CD14-positive monocyte (primary cell): ENCODE measurements at regions not wholly inside any gene's neighbourhood (a gene's known extent, or its start where the extent isn't known, plus 50 kb on each side); places are given as distances from the start of the nearest gene placed in this dataset.

ENCODE experiments used
- DNase-seq, 3 donors: peaks; one replicate each; pipeline ENCODE4 v3.0.0-alpha.2; 2011 to 2022
- H2AFZ ChIP-seq: 2 replicates; pipeline ENCODE4 v1.6.0; 2012; ENCODE audit warnings: mild to moderate bottlenecking, low read depth, low read length, inconsistent platforms; ENCODE audit not compliant: insufficient read depth, poor library complexity, severe bottlenecking
- H3K27ac ChIP-seq, 2 donors: 1 replicate in 1 of 2; 2 replicates in 1 of 2; pipeline ENCODE4 v1.5.1; 2012 to 2013; ENCODE audit warnings: low read length in 2 of 2, control low read depth in 1 of 2, inconsistent platforms in 1 of 2, low read depth in 1 of 2, mild to moderate bottlenecking in 1 of 2
- H3K27me3 ChIP-seq, 2 donors: one replicate each; pipeline versions ENCODE4 v1.6.0 to v1.6.1; 2011 to 2013; ENCODE audit warnings: low read length in 2 of 2; ENCODE audit not compliant: control insufficient read depth in 2 of 2, insufficient read depth in 2 of 2
- H3K36me3 ChIP-seq, 2 donors: replicated peaks in 1 of 2; 1 replicate in 1 of 2; 2 replicates in 1 of 2; pipeline versions ENCODE4 v1.5.1 to v1.6.1; 2012 to 2013; ENCODE audit warnings: low read length in 2 of 2, control low read depth in 1 of 2, inconsistent platforms in 1 of 2, mild to moderate bottlenecking in 1 of 2; ENCODE audit not compliant: insufficient read depth in 2 of 2, control insufficient read depth in 1 of 2
- H3K4me1 ChIP-seq, 2 donors: 1 replicate in 1 of 2; 2 replicates in 1 of 2; pipeline versions ENCODE4 v1.5.1 to v1.6.1; 2012 to 2013; ENCODE audit warnings: low read length in 2 of 2, control low read depth in 1 of 2, inconsistent platforms in 1 of 2, mild to moderate bottlenecking in 1 of 2, moderate library complexity in 1 of 2; ENCODE audit not compliant: insufficient read depth in 2 of 2, control insufficient read depth in 1 of 2
- H3K4me2 ChIP-seq: replicated peaks from 2 replicates; pipeline ENCODE3; 2012; ENCODE audit warnings: low read length, moderate library complexity, mild to moderate bottlenecking; ENCODE audit not compliant: poor library complexity, severe bottlenecking; ENCODE audit errors: extremely low read depth
- H3K4me3 ChIP-seq, 3 experiments: fragments of 200-600 bp in 1 of 3; sonication (generic) in 1 of 3; replicated peaks in 1 of 3; 1 replicate in 2 of 3; 2 replicates in 1 of 3; pipeline ENCODE4 v1.5.1; 2011 to 2013; ENCODE audit warnings: low read length in 3 of 3, mild to moderate bottlenecking in 3 of 3, control low read depth in 2 of 3, low read depth in 2 of 3, inconsistent platforms in 1 of 3, moderate library complexity in 1 of 3
- H3K79me2 ChIP-seq: 2 replicates; pipeline ENCODE4 v1.6.0; 2012; ENCODE audit warnings: mild to moderate bottlenecking, control low read depth, inconsistent platforms, low read length, moderate library complexity; ENCODE audit not compliant: insufficient read depth
- H3K9ac ChIP-seq: 2 replicates; pipeline ENCODE4 v1.6.0; 2017; ENCODE audit warnings: low read length, mild to moderate bottlenecking; ENCODE audit not compliant: insufficient read depth, poor library complexity, severe bottlenecking
- H3K9me3 ChIP-seq, 2 donors: replicated peaks in 1 of 2; 1 replicate in 1 of 2; 2 replicates in 1 of 2; pipeline versions ENCODE4 v1.5.1 to v1.6.1; 2012 to 2013; ENCODE audit warnings: low read length in 2 of 2, control low read depth in 1 of 2; ENCODE audit not compliant: control insufficient read depth in 1 of 2, insufficient read depth in 1 of 2
- H4K20me1 ChIP-seq: 2 replicates; pipeline ENCODE4 v1.6.0; 2012; ENCODE audit warnings: mild to moderate bottlenecking, low read length, control low read depth, moderate library complexity; ENCODE audit not compliant: insufficient read depth
- H3K27ac Mint-ChIP-seq, 7 donors: one replicate each; pipeline ENCODE4 v1.8.0; 2020; ENCODE audit warnings: mild to moderate bottlenecking in 7 of 7, mixed read lengths in 7 of 7, moderate library complexity in 6 of 7, inconsistent platforms in 2 of 7
- H3K27me3 Mint-ChIP-seq, 3 donors: one replicate each; pipeline ENCODE4 v1.8.0; 2021 to 2022; ENCODE audit warnings: low read depth in 3 of 3, mild to moderate bottlenecking in 3 of 3, mixed read lengths in 3 of 3, moderate library complexity in 3 of 3, inconsistent platforms in 1 of 3
- H3K36me3 Mint-ChIP-seq, 2 donors: one replicate each; pipeline ENCODE4 v1.8.0; 2020; ENCODE audit warnings: mixed read lengths in 2 of 2, inconsistent platforms in 1 of 2, mild to moderate bottlenecking in 1 of 2
- H3K4me1 Mint-ChIP-seq: one replicate; pipeline ENCODE4 v1.8.0; 2020; ENCODE audit warnings: mild to moderate bottlenecking, mixed read lengths
- H3K4me3 Mint-ChIP-seq, 2 donors: one replicate each; pipeline ENCODE4 v1.8.0; 2020; ENCODE audit warnings: mild to moderate bottlenecking in 2 of 2, mixed read lengths in 2 of 2, moderate library complexity in 1 of 2
- H3K9me3 Mint-ChIP-seq, 7 donors: one replicate each; pipeline ENCODE4 v1.8.0; 2020 to 2022; ENCODE audit warnings: mixed read lengths in 7 of 7, mild to moderate bottlenecking in 6 of 7, moderate library complexity in 6 of 7, inconsistent platforms in 2 of 7
- CTCF ChIP-seq: fragments of 200-600 bp; IDR thresholded peaks from one replicate; pipeline ENCODE4 v1.8.0; 2022; ENCODE audit warnings: antibody characterized with exemption, mild to moderate bottlenecking
- WGBS: methylation state at CpG from one replicate; pipeline ENCODE4 v1.1.5; 2013; ENCODE audit warnings: missing lambda C conversion rate; ENCODE audit not compliant: insufficient coverage; 5-methylcytosine and 5-hydroxymethylcytosine counted together
- intact Hi-C, 2 donors: fragments of 100-400 bp; cut with micrococcal nuclease; formaldehyde crosslinking; loops; one replicate each; pipeline versions ENCODE4 v1.15.0 to v1.15.1; 2023

DNA sequence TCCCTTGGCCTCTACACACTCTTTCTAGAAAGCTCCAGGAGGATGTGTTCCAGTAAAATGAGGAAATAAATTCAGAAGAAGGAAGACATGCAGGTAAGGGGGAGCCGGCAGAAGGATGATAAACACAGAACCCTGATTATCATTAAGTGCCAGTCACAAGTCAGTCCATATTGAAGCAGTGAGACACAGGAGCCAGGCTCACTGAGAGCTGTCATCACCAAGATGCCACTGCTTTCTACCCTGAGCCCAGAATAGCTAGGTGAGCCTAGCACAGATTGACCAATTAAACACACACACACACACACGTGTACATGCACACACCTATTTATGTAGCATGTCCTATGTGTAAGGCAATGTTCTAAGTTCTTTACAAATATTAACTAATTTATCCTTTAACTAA, 211.4 kb upstream of the IPO5 start:
- no peak overlapping the region for H3K4me3 Mint-ChIP-seq
- no peak for TF ChIP-seq CTCF
- WGBS: no CpG with 5 or more reads among the region's 2 CpGs
- H3K9me3 Mint-ChIP-seq: peaks cover 4 to 14% (median 6%) of the 10 kb centered on the region in 7 donors
- no peak overlapping the region for H3K27ac ChIP-seq
- no peaks in the 10 kb centered on the region for H4K20me1 ChIP-seq
- H3K79me2 ChIP-seq: no peaks in the 10 kb centered on the region
- H2AFZ ChIP-seq: no peak overlapping the region
- no peaks in the 10 kb centered on the region for H3K4me1 ChIP-seq
- no peak for DNase-seq
- no peak overlapping the region for H3K4me2 ChIP-seq
- H3K9me3 ChIP-seq: peaks cover 0 to 9% of the 10 kb centered on the region in 2 donors
- H3K27ac Mint-ChIP-seq: no peak overlapping the region
- no peaks in the 10 kb centered on the region for H3K36me3 ChIP-seq
- H3K27me3 Mint-ChIP-seq: peaks cover 0 to 2% (median 2%) of the 10 kb centered on the region in 3 donors
- no peaks in the 10 kb centered on the region for H3K36me3 Mint-ChIP-seq
- intact Hi-C loops: no loop called here
- H3K4me3 ChIP-seq: no peak overlapping the region
- H3K4me1 Mint-ChIP-seq: no peaks in the 10 kb centered on the region
- no peak overlapping the region for H3K9ac ChIP-seq
- H3K27me3 ChIP-seq: no peaks in the 10 kb centered on the region

DNA sequence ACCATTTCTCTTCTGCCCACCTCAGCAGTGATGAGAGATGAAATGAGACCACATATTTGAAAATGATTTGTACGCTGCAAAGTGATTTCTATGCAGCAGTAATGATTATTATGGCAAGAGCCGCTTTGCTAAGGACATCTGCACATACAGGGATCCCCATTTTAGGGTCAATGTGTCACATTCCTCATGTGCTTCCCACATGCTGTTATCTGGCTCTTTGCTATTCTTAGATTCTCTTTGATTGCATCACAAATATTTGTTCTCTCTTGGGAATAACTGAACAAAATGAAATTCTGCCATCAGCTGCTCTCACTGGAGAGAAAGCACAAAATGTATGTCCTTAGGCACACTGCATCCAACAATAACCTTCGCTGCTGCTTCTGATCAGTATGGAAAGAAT, 209.5 kb upstream of the IPO5 start:
- no peaks in the 10 kb centered on the region for H3K4me1 ChIP-seq
- Mint-ChIP-seq H3K27ac (no peak overlapping the region), H3K4me3 (no peak overlapping the region), H3K4me1 (no peaks in the 10 kb centered on the region), H3K36me3 (no peaks in the 10 kb centered on the region), H3K9me3 (peaks cover 5 to 23% (median 6%) of the 10 kb centered on the region in 7 donors), H3K27me3 (peaks cover 0 to 2% (median 0%) of the 10 kb centered on the region in 3 donors)
- no peak for DNase-seq
- WGBS: 94% methylated on average over 2 of the region's 3 CpGs
- no peak overlapping the region for H2AFZ ChIP-seq
- no peaks in the 10 kb centered on the region for H3K36me3 ChIP-seq
- H3K9me3 ChIP-seq: peaks cover 3 to 17% of the 10 kb centered on the region in 2 donors
- no peaks in the 10 kb centered on the region for H3K27me3 ChIP-seq
- TF ChIP-seq CTCF: no peak
- H3K9ac ChIP-seq: no peak overlapping the region
- no peaks in the 10 kb centered on the region for H3K79me2 ChIP-seq
- no peak overlapping the region for H3K4me3 ChIP-seq
- no peak overlapping the region for H3K4me2 ChIP-seq
- H3K27ac ChIP-seq: no peak overlapping the region
- intact Hi-C loops: no loop called here
- no peaks in the 10 kb centered on the region for H4K20me1 ChIP-seq
